Stimulated activated naive CD8-positive, alpha-beta T cell treated with anti-CD3 and anti-CD28 coated beads, Interleukin-15, Interleukin-2, amounts not matched to agents 100 U/mL and 50 U/mL, for 24 hours (primary cell): ENCODE measurements at regions not wholly inside any gene's neighbourhood (a gene's known extent, or its start where the extent isn't known, plus 50 kb on each side); places are given as distances from the start of the nearest gene placed in this dataset.

ENCODE experiments used
- ATAC-seq: fragments of 150-1000 bp; cut with Tn5 transposase; one replicate; pipeline ENCODE4 v1.10.0; 2021
- DNase-seq: peaks from one replicate; pipeline ENCODE4 v3.0.0; 2021

DNA sequence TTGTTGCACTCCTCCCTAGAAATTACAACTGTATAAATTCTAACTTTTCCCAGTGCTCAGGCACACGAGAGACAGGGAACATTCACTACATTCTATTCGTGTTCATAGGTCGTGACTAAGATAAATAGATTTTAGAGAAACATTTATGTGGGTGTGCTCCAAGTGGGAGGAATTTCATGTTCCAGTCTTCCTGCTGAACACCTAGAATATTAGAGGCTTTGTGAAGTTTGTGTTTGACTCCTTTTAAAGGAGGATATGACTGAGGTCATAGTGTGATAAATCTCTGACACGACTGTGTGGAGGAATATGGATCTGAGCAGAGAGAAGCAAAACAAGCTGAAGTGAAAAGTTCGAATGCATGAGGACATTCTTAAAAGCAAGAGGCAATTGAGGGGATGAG lies 355.3 kb downstream of the ZSWIM6 start:
- ATAC-seq (no peak), DNase-seq (no peak)

DNA sequence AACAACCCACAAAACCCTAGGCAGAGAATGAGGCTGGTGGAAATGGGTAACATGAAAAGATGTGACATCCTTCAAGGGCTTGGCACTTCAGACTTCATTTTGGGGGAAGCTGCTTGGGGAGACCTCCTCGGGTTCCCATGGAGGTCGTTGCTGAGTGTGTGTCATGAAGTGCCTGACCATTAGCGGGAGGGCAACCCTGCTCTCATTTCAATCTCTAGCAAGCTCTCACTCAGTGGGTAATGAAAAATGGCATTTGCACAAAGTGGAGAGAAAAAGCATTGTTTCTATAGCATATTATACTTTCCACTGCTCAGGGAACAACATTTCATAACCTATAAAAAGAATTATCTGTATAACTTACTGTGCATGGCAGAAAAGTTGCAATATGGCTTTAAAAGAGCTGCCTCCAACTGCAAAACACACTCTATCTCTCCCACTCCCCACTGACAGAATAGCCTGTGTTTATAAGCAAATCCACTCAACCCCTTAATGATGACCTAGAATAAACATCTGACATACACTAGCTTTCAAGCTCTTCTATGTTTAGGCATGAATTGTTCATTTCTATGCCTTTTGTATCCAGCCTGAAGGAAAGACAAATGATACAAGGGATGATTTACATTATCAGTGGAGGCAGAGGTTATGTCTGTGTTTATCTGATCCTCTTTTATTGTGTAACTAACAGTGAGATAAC lies 357.2 kb downstream of the ZSWIM6 start:
- ATAC-seq (no peak), DNase-seq (no peak)

DNA sequence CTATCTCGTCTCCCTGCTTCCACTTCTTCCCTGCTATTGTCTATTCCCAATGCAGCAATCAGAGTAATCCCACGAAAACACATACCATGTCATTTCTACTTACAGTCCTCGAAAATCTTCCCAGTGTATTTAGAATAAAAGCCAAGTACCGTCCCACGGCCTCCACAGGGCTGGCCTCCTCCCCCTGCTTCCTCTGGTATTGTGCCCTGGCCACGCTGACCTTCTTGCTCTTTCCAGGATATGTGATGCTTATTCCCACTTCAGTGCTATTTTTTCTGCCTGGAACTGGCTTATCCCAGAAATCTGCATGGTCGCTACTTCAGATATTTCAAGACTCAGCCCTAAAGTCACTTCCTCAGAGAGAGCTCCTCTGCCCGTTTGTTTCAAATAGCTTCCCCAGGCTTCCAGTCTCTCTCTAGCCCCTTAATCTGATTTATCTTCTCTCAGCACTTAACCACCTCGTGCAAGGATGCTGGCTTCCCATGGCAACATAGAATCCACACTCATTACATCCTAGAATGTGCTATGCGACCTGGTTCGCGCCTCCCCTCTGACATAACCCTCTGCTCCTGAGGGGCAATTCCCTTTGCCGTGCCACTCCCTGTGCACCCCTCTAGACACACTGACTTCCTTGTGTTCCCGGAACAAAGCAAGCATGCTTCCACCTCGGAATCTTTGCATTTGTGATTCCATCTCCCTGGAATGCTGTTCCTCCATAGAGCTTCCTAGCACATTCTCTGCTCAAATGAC lies 365.9 kb downstream of the ZSWIM6 start:
- no peak for ATAC-seq
- DNase-seq = no peak

DNA sequence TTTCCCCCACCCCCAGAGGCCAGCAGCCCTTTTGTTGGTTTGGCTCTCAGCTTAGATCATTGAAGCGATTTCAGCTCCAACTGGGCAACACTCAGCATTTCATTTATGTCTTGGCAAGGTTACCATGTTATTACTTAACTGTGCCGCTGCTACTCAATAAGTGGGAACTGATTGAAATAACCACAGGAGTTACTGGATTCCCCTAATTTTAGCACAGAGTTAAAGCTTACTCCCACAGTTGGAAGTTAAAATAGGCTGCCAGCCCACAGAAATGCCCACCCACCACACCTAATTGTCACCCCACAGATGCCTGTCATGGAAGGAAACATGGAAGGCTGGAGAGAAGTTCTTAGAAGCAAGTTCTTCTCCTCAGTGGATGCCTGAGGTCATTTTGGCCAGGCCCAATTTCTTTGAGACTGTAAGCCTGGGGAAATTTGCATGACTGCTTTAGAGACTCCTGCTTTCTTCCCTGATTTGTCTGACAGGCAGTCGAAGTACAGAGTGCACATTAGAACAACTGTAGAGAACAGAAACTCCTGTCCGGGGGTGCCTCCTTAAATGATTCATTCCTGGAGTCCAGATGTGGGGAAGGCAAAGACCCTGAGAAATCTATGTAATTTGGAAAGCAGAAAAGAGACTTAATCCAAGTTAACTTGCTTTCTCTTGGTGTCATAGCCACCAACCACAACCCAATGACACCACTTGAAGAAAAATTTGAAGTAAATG lies 370.0 kb downstream of the ZSWIM6 start:
- ATAC-seq = no peak
- no peak for DNase-seq

DNA sequence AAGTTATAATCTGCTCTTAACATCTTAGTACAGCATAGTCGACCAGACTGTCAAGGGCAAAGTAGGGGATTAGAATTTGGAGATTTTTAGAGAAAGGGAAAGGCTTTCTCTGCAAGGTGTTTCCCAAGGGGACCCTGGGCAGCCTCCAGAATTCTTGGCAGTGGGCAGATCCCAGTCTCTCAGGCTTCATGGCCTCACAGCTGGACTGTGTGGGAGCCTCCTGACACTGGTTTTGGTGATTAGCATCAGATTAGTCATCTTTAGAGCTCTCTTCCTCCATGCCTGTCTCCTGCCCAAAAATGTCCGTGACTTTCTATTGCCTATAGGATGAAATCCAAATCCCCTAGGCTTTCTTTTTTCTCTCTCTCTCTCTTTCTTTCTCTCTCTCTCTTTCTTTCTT lies 370.7 kb downstream of the ZSWIM6 start:
- no peak for DNase-seq
- ATAC-seq = no peak

DNA sequence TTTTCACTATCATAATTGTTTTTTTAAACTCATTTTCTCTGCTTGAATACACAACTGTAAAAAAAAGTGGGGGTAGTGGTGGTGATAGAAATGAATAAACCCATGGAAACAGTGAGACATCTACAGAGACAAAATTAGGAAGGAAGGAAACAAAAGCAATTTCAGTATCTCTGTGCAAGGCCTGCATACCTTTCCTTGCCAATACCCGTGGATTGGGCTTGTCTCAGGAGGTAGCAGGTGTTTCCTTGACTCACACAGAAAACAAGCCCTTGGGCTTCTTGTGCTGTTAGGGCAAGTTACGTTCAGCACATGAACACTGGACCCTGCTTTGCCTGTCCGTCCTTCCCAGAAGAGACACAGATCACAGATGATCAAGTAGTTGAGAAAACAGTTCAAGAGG lies 372.2 kb downstream of the ZSWIM6 start:
- DNase-seq (no peak), ATAC-seq (no peak)

DNA sequence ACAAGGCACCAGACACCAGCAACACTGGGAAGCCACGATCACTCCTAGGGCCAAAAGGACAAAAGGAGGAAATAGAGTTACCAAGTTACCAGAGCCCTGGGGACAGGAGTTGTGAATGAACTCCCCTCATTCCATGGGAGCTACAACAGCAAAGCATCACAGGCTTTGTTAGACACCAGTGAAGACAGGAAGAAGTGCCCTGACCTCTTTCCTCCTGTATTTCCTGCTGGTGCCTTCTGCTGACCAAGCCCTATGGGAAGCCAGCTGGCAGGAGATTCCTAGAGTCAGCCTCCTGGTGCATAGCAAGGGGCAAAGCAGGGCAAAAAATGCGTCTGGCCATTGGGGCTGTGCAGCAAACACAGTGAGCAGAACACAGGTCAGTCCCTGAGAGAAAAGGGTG lies 374.7 kb downstream of the ZSWIM6 start:
- ATAC-seq (no peak), DNase-seq (no peak)

DNA sequence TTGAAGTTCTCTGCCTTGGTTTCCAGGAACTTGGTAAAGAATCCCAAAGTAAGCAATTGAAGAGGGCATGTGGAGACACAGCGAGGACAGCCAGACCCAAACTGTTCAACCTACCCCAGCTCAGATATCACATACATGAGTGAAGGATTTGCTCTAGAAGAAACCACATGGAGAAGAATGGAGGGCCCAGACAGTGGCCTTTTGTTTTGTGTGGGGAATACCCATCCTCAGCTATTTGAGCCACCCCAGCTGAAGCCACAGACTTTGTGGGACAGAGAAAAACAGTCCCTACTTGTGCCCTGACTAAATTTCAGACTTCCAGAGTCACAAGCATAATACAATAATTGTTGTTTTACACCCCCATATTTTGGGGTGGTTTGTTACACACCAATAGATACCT lies 387.1 kb downstream of the ZSWIM6 start:
- no peak for ATAC-seq
- DNase-seq = no peak

DNA sequence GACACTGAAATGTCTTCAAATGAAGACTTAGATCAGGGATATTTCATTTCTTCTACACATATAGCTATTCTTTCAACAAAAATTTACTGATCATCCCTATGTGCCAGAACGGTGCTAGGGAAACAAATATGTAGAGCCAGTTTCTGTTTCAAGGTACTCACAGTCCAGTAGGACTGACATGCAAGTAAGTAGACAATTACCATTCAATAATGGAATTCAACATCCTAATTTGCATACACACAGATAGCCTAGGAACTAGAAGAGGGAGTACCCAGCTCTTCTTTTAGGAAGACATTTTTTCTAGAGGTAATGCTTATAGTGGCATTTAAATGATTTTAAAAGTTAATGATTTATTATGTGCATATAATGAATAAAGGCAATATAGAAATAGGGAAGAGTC lies 388.8 kb downstream of the ZSWIM6 start:
- ATAC-seq = no peak
- DNase-seq = no peak

DNA sequence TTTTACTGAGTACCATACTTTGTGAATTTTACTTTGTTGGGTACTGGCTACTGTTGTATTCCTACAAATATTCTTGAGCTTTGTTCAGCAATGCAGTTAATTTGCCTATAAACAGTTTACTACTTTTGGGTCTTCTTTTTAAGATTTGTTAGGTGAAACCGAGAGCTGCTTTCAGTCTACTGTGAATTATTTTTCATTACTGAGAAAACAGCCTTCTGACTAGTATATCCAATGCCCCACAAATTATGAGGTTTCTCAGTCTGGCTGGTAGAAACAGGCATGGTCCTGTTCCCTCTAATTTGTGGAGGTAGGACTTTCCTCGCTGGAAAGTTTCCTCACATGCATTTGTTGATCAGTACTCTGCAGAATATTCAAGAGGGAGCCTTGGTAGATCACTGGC lies 392.0 kb downstream of the ZSWIM6 start:
- ATAC-seq (no peak), DNase-seq (no peak)

DNA sequence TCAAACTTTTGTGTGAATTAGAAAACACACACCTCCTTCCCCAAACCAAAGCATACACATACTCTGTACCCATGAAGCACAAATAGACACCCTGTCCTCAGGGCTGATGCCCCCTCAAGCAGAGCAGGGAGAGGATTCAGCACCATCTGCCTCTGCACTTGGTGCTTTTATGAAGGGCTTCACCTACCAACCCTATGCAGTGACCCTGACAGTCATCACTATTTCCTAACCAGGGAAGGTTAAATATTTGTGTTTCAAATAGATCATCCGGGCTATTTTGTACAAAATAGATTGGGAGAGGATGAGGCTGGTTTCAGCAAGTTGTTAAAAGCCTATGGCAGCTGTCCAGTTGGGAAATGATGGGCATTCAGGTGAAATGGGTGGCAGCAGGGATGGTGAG lies 396.2 kb downstream of the ZSWIM6 start:
- DNase-seq = no peak
- ATAC-seq = no peak

DNA sequence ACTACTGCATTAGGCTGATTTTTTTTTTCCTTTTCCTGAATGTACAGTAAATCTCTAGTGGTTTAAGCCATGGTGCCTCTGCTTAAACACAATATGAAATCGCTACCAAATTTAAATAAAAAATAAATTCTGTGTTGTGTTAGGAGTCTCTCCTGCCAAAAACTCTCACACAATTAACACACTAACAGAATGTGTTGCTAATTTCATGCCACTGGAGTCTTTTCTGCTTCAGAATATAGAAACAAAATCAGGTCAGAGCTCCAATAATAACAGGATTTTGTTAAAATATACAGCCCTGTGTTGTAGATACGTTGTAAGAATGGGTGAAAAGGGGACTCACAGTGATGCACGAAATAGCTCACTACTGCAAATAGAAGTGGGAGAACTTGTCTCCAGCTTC lies 398.8 kb downstream of the ZSWIM6 start:
- no peak for DNase-seq

DNA sequence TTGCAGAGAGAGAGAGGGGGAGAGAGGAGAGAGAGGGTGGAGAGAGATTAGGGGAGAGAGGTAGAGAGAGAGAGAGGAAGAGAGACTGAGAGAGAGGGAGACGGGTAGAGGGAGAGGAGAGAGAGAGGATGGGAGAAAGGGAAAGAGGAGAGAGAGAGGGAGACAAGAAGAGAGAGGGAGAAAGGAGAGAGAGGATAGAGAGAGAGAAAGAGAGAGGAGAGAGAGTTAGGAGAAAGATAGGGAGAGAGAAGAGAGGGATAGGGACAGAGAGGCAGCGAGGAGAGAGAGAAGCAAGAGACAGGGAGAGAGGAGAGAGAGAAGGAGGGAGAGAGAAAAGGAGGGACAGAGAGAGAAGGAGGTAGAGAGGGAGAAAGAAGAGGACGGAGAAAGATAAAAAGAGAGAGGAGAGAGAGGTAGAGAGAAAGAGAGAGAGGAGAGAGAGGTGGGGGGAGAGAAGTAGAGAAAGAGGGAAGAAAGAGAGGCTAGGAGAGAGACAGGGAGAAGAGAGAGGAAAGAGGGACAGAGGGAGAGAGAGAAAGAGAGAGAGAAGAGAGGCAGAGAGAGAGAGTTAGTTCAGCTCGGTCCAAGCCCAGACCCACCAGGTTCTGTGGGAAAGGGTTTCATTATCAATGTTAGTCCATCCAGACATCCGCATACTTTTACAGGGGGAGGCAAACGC lies 399.3 kb downstream of the ZSWIM6 start:
- no peak for DNase-seq
- no peak for ATAC-seq

More for the DNA sequence above, 398.8 kb downstream of the ZSWIM6 start:
- no peak for ATAC-seq

DNA sequence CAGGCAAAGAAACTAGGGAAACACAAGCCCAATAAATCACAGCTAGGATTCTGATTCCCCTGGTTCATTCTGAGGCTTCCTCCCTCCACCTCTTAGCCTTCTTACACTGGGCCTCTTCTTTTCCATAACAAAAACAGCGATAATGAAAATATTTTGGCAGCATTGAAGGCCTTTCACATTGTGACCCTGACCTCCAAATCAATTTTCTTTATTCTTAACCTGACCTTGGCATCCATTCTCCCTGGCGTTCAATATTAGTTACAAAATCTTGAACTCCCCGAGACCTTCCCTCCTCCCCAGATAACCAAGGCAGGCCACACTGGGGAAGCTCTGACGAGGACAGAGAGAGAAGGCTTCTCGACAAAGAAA lies 399.9 kb downstream of the ZSWIM6 start:
- DNase-seq (no peak), ATAC-seq (no peak)

DNA sequence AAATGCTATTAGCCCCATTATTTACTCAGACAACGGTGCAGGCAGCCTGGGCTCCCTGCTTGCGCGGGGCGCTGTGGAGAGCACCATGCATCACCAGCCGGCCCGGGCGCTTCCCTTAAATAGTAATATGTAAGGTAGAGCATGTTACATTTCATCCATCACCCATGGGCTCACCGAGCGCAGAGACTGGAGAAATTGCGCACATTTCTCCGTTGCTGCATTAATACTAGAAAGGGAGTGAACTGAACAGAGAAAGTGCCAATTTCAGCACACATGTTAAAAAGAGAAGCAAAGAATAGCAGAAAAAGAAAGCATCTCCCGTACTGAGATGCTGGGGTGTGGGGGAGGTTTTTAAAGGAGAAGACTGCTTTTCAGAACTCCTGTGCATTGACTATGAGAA lies 400.3 kb downstream of the ZSWIM6 start:
- ATAC-seq (no peak), DNase-seq (no peak)

DNA sequence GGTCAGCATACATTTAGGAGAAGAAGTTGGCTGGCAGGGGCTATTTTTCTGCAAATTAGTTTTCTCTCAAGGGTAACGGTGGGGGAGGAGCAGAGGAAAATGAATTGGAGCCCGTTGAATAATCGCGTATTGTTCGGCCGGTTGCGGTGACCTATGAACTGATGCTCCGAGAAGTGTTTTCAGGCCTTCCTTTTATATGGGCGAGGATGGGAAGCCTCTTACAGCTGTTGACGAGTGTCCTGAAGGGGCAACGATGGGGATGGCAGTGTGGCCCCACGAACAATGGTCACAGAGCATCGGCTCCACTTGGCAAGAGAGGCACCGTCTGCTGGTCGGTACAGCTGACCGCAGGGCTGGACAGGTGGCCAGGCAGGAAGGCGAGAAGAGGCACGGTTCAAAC lies 400.7 kb downstream of the ZSWIM6 start:
- ATAC-seq (no peak), DNase-seq (no peak)

DNA sequence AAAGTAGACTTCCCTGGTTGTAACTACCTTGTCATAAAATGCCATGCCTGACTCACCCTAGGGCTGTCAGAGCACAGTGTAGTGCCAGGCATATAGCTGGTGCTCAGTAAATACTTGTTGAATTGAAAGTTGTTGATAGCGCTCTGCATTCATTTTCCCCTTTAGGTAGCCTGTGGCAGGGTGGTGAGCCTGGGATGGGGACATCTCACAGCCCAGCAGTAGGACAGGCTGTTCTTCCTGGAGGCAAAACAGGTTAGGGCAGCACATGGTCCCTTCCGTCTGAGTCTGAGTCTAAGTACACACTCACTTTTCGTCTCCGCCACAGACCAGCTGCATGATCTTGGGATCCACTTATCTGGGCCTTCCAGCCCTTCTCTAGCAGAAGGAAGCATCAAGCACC lies 401.9 kb downstream of the ZSWIM6 start:
- DNase-seq (no peak), ATAC-seq (no peak)

DNA sequence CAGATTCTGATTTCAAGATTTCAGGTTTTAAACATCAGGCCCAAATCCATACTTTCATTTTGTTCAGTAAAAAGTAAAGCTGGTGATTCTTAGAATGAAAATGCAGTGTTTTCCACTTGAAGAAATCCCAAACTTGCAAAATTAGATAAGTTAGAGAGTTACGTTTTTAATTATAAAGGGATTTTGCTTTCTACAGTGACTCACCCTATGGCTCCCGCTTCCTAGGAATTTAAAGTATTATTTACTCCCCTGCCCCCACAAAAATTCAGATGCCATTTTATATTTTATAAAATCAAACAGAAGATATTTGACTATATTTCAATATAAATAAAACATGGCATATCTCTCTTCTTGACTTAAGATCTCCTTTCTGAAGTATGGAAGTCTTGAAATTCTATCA lies 402.9 kb downstream of the ZSWIM6 start:
- ATAC-seq = no peak
- no peak for DNase-seq

DNA sequence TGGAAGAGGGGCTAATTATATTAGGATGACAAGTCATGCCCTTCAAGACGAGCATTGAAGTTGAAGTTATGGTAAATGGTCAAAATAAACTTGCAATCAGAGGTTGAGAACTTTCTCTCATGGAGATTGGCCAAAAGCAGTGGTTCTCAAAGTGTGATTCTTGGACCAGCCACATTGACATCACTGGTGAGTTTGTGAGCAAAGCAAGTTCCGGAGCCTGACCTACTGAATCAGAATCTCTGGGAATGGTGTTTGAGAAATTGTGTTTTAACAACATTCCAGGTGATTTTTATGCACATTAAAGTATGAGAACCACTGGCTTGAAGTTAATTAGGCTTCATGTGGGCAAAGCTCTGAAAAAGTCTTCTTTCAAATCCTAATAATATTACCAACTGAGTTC lies 403.5 kb downstream of the ZSWIM6 start:
- DNase-seq = no peak
- ATAC-seq = no peak

DNA sequence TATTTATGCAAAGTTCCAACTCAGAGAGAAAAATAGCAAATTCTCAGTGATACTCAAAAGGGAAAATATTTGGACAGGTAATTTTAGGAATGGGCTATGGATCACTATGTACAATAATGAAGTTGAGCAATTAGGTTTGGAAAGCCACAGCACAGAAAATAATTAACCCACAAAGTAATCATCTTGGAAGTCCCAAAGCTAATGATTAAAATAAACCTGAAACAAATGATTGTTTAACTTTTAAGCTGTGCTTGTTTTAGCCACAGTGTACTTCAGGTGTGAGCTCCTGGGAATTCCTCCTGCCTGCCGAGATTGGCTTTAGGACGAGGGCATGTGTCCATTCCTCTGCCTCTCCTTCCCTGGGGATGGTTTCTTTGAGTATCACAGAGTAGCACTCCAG lies 403.9 kb downstream of the ZSWIM6 start:
- ATAC-seq = no peak
- DNase-seq = no peak

DNA sequence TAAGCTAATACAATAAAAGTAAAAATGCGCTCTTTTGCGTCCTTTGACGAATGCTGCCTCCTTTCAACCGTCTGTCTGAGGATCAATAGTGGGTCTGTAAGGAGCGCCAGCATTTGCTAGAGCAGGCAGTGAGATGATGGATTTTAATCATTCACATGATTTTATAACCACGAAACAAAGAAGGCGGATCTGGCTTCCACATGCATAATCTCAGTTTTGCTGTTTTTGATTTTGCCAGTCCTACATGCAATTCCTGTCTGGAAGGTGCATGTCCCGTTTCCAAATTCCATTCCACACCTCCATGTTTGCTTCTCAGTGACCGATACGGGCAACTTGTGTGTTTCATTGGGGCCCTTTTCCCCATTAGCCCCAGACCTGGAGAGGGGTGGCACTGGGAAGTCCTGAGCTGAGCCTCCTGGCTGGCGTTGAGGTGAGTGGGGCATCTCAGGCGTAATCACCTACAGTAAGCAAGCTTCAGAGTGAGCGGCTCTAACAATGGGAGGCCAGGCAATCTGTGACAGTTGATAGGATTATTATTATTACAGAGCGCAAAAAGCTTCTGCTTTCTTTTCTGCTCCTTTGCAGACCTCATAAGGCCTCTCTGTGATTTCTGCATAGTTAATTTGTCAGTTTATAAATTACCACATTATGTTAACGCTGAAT lies 405.4 kb downstream of the ZSWIM6 start:
- ATAC-seq (no peak), DNase-seq (no peak)

DNA sequence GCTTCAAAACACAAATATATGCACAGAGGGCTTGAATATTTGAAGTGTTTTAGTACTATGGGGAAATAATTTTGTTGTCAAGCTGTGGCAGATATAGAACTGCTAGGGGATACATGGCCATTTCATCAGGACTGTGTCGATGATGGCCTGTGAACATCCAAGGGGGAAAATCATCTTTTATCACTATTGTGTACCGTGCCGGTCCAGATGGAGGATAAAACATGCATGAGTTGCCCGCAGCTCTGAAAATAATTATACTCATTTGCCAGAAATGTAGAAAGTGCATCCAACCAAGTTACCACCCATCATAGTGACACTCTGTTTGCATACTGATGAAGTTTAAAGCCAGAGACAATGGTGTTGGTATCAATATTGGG lies 405.9 kb downstream of the ZSWIM6 start:
- DNase-seq = no peak
- ATAC-seq = no peak

DNA sequence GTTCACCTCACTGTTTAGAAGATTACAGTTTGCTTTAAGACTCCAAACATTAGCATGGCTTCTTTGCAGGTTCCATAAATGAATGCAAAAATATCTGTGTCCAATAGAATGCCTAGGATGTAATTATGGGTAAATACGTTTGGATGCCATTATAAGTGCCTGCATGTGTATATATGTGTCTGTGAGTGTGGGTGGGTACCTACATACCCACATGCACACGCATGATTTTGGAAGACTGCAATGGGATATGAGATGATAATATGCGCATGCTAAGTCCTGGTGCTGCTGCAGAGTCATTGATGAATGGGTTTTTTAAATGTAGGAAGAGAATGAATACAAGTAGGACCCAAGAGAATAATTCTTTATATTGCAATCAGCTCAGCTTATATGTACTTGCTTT lies 406.4 kb downstream of the ZSWIM6 start:
- no peak for DNase-seq
- ATAC-seq = no peak
